Right lung (tissue), 2 donors: ENCODE measurements at regions not wholly inside any gene's neighbourhood (a gene's known extent, or its start where the extent isn't known, plus 50 kb on each side); places are given as distances from the start of the nearest gene placed in this dataset.
"Not testable (repeated sequence)": the region's sequence is repeated elsewhere in the genome, so short reads cannot be mapped to it uniquely, and the experiment has no call there.

Experiments
- DNase-seq, 2 donors: peaks; one replicate each; pipeline ENCODE4 v3.0.0-alpha.2; 2013

GRCh38 chr7:50854831-50855230 lies 72.1 kb upstream of the GRB10 start:
- no peak for DNase-seq

- no peak for DNase-seq
Observed at GRCh38 chr7:50854247-50854646, 71.6 kb upstream of the GRB10 start.

GRCh38 chr7:50853311-50853710 lies 70.6 kb upstream of the GRB10 start:
- DNase-seq, result no peak

GRCh38 chr7:50852901-50853300 lies 70.2 kb upstream of the GRB10 start:
- no peak for DNase-seq

GRCh38 chr7:50851891-50852290 lies 69.2 kb upstream of the GRB10 start:
- no peak for DNase-seq

- no peak for DNase-seq
Observed at GRCh38 chr7:50851451-50851850, 68.8 kb upstream of the GRB10 start.

- no peak for DNase-seq
Observed at GRCh38 chr7:50849991-50850390, 67.3 kb upstream of the GRB10 start.

- no peak for DNase-seq
Observed at GRCh38 chr7:50848203-50848602, 65.5 kb upstream of the GRB10 start.

- not testable (repeated sequence) for DNase-seq
Observed at GRCh38 chr7:50844861-50845260, 62.2 kb upstream of the GRB10 start.

GRCh38 chr7:50842041-50842440 lies 59.3 kb upstream of the GRB10 start:
- no peak for DNase-seq

GRCh38 chr7:50838675-50839377 lies 56.1 kb upstream of the GRB10 start:
- DNase-seq, result no peak

GRCh38 chr7:50837965-50838364 lies 55.3 kb upstream of the GRB10 start:
- DNase-seq, result peak; percentile 75 to 82

- DNase-seq, result no peak
Observed at GRCh38 chr7:50836646-50837045, 54.0 kb upstream of the GRB10 start.

GRCh38 chr7:50835156-50835555 lies 52.5 kb upstream of the GRB10 start:
- no peak for DNase-seq

GRCh38 chr7:50834679-50835078 lies 52.0 kb upstream of the GRB10 start:
- DNase-seq, result no peak

GRCh38 chr7:50834031-50834535 lies 51.4 kb upstream of the GRB10 start:
- no peak for DNase-seq

GRCh38 chr7:50832744-50833143 lies 50.0 kb upstream of the GRB10 start:
- no peak for DNase-seq
